ENCODE measurements at regions not wholly inside any gene's neighbourhood (a gene's known extent, or its start where the extent isn't known, plus 50 kb on each side); places are given as distances from the start of the nearest gene placed in this dataset.

GRCh38 chr5:52694648-52695047 lies 93.1 kb upstream of the ITGA1 start:
- no peak for TF ChIP-seq CTCF (IDR thresholded peaks at IDR 0.05)
- TF ChIP-seq POLR2AphosphoS5 (IDR thresholded peaks at IDR 0.05): no peak
- TF ChIP-seq EP300 (IDR thresholded peaks at IDR 0.05): no peak
- no peak for TF ChIP-seq POLR2A (IDR thresholded peaks at IDR 0.05)
